B cell (primary cell): ENCODE measurements at regions not wholly inside any gene's neighbourhood (a gene's known extent, or its start where the extent isn't known, plus 50 kb on each side); places are given as distances from the start of the nearest gene placed in this dataset.

ENCODE experiments used
- ATAC-seq: fragments of 200-7000 bp; cut with Tn5 transposase; one replicate; pipeline ENCODE4 v1.10.0; 2021; ENCODE audit warnings: low read depth, mild to moderate bottlenecking, moderate number of reproducible peaks, moderate library complexity
- CTCF ChIA-PET: fragments of 350-600 bp; sonication (Branson Sonifier 250); formaldehyde crosslinking; loops from one replicate; lab custom pipeline; 2021; ENCODE audit warnings: antibody characterized with exemption, inconsistent platforms; lab: Charles Lee
- POLR2A ChIA-PET: fragments of 350-600 bp; sonication (Branson Sonifier 250); formaldehyde crosslinking; loops from one replicate; lab custom pipeline; 2021; ENCODE audit warnings: antibody characterized with exemption; lab: Charles Lee
- DNase-seq: peaks from one replicate; pipeline ENCODE4 v3.0.0; 2013
- H2AFZ ChIP-seq: 2 replicates; pipeline ENCODE4 v1.6.1; 2012; ENCODE audit warnings: mild to moderate bottlenecking, low read depth, low read length; ENCODE audit not compliant: insufficient read depth, poor library complexity, severe bottlenecking
- H3K27ac ChIP-seq, 2 donors: 1 replicate in 1 of 2; 2 replicates in 1 of 2; pipeline ENCODE4 v1.5.1; 2012 to 2013; ENCODE audit warnings: low read length in 2 of 2, mild to moderate bottlenecking in 2 of 2, moderate library complexity in 1 of 2
- H3K27me3 ChIP-seq, 4 experiments: fragments of 200-600 bp in 1 of 4; sonication (generic) in 1 of 4; replicated peaks in 1 of 4; 1 replicate in 2 of 4; 2 replicates in 2 of 4; pipeline versions ENCODE4 v1.6.1 to v1.7.0; 2013 to 2016; ENCODE audit warnings: low read length in 3 of 4, mild to moderate bottlenecking in 2 of 4, mixed read lengths in 1 of 4, moderate library complexity in 1 of 4; ENCODE audit not compliant: insufficient read depth in 4 of 4, control insufficient read depth in 3 of 4; ENCODE audit errors: control extremely low read depth in 1 of 4
- H3K36me3 ChIP-seq, 2 experiments: replicated peaks in 1 of 2; 1 replicate in 1 of 2; 2 replicates in 1 of 2; pipeline versions ENCODE4 v1.6.1 to v1.7.1; 2013; ENCODE audit warnings: low read length in 1 of 2; ENCODE audit not compliant: insufficient read depth in 2 of 2, control insufficient read depth in 1 of 2; ENCODE audit errors: control extremely low read depth in 1 of 2, extremely low read depth in 1 of 2
- H3K4me1 ChIP-seq, 2 donors: fragments of 200-600 bp in 1 of 2; sonication (generic) in 1 of 2; 1 replicate in 1 of 2; 2 replicates in 1 of 2; pipeline versions ENCODE4 v1.5.1 to v1.6.1; 2013 to 2017; ENCODE audit warnings: low read length in 2 of 2; ENCODE audit not compliant: control insufficient read depth in 2 of 2, insufficient read depth in 2 of 2
- H3K4me2 ChIP-seq: replicated peaks from 2 replicates; pipeline ENCODE3; 2012; ENCODE audit warnings: mild to moderate bottlenecking, low read depth, low read length; ENCODE audit not compliant: poor library complexity, severe bottlenecking
- H3K4me3 ChIP-seq, 5 experiments: fragments of 200-600 bp in 1 of 5; sonication (generic) in 1 of 5; 1 replicate in 3 of 5; 2 replicates in 2 of 5; pipeline versions ENCODE4 v1.5.1 to v1.7.0; 2011 to 2016; ENCODE audit warnings: low read length in 4 of 5, mild to moderate bottlenecking in 4 of 5, low read depth in 2 of 5, control low read depth in 1 of 5, moderate library complexity in 1 of 5; ENCODE audit not compliant: insufficient read depth in 1 of 5; ENCODE audit errors: control extremely low read depth in 1 of 5, extremely low read depth in 1 of 5
- H3K79me2 ChIP-seq: fragments of 200-600 bp; sonication (generic); one replicate; pipeline ENCODE4 v1.6.0; 2016; ENCODE audit warnings: low read length; ENCODE audit not compliant: control insufficient read depth, insufficient read depth
- H3K9ac ChIP-seq: fragments of 200-600 bp; sonication (generic); 2 replicates; pipeline ENCODE4 v1.6.1; 2017; ENCODE audit warnings: mild to moderate bottlenecking, low read length, moderate library complexity
- H3K9me3 ChIP-seq, 3 donors: one replicate each; pipeline versions ENCODE4 v1.6.1 to v1.7.1; 2013; ENCODE audit warnings: low read length in 2 of 3; ENCODE audit not compliant: control insufficient read depth in 2 of 3, insufficient read depth in 1 of 3; ENCODE audit errors: control extremely low read depth in 1 of 3
- H4K20me1 ChIP-seq: 2 replicates; pipeline ENCODE4 v1.6.0; 2012; ENCODE audit warnings: mild to moderate bottlenecking, low read length; ENCODE audit not compliant: insufficient read depth, control insufficient read depth, poor library complexity, severe bottlenecking
- H3K27ac Mint-ChIP-seq: one replicate; pipeline ENCODE4 v1.8.0; 2021; ENCODE audit warnings: mixed read lengths
- H3K27me3 Mint-ChIP-seq: one replicate; pipeline ENCODE4 v1.8.0; 2021; ENCODE audit warnings: mixed read lengths
- H3K4me1 Mint-ChIP-seq: one replicate; pipeline ENCODE4 v1.8.0; 2021; ENCODE audit warnings: mixed read lengths
- H3K4me3 Mint-ChIP-seq: one replicate; pipeline ENCODE4 v1.8.0; 2021; ENCODE audit warnings: mixed read lengths
- H3K9me3 Mint-ChIP-seq: one replicate; pipeline ENCODE4 v1.8.0; 2022; ENCODE audit warnings: mixed read lengths; ENCODE audit not compliant: insufficient read depth
- EZH2 ChIP-seq: IDR thresholded peaks from 2 replicates; pipeline ENCODE4 v1.6.1; 2012; ENCODE audit warnings: borderline replicate concordance, low read depth, mild to moderate bottlenecking, moderate library complexity, low read length; ENCODE audit not compliant: insufficient read depth, poor library complexity, severe bottlenecking
- WGBS: methylation state at CpG from one replicate; pipeline ENCODE4 v1.1.5; 2013; ENCODE audit warnings: missing lambda C conversion rate; ENCODE audit not compliant: insufficient coverage; 5-methylcytosine and 5-hydroxymethylcytosine counted together
- intact Hi-C: fragments of 100-400 bp; cut with micrococcal nuclease; formaldehyde crosslinking; loops from one replicate; pipeline ENCODE4 v1.10.0; 2022
- TF ChIP-seq, protein P1 (sequence below): fragments of 200-600 bp; IDR thresholded peaks from one replicate; pipeline ENCODE4 v1.8.0; 2022; ENCODE audit warnings: antibody characterized with exemption, mild to moderate bottlenecking

DNA sequence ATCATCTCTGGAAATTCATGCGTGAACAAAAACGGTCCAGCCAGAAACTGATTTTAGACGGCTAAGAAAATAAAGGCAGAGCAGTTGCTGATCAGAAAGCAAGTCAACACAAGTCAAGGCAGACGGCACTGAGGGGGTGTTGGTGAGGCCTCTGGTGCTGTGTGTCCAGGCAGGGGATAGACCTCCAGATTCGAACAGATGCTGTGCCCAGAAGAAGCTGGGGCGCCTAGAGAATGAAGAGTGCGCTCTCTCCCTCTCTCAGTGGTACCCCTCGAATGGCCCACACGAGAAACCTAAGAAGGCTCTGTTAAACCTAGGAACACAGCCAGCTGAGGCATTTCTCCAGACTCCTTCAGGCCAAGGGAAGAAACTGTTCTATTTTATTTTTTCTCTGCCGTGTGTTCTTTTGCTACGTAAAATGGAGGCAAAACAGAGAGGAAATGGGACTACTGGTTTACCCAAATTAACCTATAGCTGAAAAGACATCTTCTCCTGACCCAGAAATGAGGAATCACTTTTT, 178.3 kb downstream of the PMP22 start:
- H3K4me1 Mint-ChIP-seq = no peaks in the 10 kb centered on the region

DNA sequence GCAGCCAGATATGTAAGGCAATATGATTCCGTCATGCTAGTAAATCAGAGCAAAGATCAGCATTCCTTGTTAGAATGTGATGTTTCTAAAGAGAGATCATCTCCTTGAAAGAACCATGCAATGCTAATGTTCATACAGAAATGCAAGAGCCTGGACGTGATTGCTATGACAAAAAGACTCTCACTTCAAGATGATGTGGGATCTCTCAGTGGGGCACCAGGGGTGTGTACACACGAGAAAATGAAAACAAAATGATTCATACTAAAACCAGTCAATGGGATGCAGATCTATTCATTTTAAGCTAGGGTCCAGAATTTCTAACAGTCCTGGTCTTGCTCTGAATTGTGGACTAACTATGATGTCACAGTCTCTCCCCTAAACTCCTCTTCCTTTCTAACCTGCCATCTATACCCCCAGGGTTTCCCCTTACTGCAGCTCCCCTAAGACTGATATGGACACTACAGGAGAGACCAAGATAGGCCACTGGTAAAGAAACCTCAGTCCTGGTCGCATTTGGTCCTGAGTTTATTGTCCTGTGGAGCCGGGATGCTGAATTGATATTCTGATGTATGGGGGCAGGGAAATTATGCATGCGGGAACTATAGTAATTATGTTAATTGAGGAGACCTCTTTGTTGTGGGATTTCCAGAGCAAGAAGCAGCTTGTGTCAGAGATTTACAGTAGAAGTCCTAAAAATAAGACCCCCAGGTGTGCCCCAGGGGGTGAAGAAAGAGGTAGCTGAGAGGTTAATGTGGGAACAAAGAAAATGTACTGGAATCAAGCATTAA, 179.0 kb downstream of the PMP22 start:
- no peak overlapping the region for H3K4me3 Mint-ChIP-seq
- CTCF ChIA-PET = no interaction called here
- no peak for ATAC-seq

More for the DNA sequence above, 178.3 kb downstream of the PMP22 start:
- Histone ChIP-seq H3K4me3 (no peak overlapping the region), H3K9me3 (no peaks in the 10 kb centered on the region), H4K20me1 (no peaks in the 10 kb centered on the region), H2AFZ (no peak overlapping the region), H3K36me3 (no peaks in the 10 kb centered on the region), H3K4me1 (no peaks in the 10 kb centered on the region), H3K27me3 (no peaks in the 10 kb centered on the region), H3K9ac (no peak overlapping the region), H3K79me2 (no peaks in the 10 kb centered on the region), H3K4me2 (no peak overlapping the region), H3K27ac (no peak overlapping the region)
- POLR2A ChIA-PET = no interaction called here
- 91% methylated on average over 5 of the region's 11 CpGs for WGBS
- no peak overlapping the region for H3K27ac Mint-ChIP-seq
- no peak for TF ChIP-seq EZH2
- TF ChIP-seq, protein P1, sequence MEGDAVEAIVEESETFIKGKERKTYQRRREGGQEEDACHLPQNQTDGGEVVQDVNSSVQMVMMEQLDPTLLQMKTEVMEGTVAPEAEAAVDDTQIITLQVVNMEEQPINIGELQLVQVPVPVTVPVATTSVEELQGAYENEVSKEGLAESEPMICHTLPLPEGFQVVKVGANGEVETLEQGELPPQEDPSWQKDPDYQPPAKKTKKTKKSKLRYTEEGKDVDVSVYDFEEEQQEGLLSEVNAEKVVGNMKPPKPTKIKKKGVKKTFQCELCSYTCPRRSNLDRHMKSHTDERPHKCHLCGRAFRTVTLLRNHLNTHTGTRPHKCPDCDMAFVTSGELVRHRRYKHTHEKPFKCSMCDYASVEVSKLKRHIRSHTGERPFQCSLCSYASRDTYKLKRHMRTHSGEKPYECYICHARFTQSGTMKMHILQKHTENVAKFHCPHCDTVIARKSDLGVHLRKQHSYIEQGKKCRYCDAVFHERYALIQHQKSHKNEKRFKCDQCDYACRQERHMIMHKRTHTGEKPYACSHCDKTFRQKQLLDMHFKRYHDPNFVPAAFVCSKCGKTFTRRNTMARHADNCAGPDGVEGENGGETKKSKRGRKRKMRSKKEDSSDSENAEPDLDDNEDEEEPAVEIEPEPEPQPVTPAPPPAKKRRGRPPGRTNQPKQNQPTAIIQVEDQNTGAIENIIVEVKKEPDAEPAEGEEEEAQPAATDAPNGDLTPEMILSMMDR = no peak
- CTCF ChIA-PET = no interaction called here
- peaks cover 13% of the 10 kb centered on the region for H3K27me3 Mint-ChIP-seq
- DNase-seq (no peak), ATAC-seq (no peak)
- intact Hi-C loops = no loop called here
- no peaks in the 10 kb centered on the region for H3K9me3 Mint-ChIP-seq
- no peak overlapping the region for H3K4me3 Mint-ChIP-seq

More for the DNA sequence above, 179.0 kb downstream of the PMP22 start:
- Histone ChIP-seq H3K36me3 (no peaks in the 10 kb centered on the region), H3K79me2 (no peaks in the 10 kb centered on the region), H3K4me1 (no peaks in the 10 kb centered on the region), H4K20me1 (no peaks in the 10 kb centered on the region), H3K9ac (no peak overlapping the region), H3K27ac (no peak overlapping the region), H3K4me2 (no peak overlapping the region), H3K27me3 (no peaks in the 10 kb centered on the region), H3K4me3 (no peak overlapping the region), H3K9me3 (no peaks in the 10 kb centered on the region), H2AFZ (no peak overlapping the region)
- H3K9me3 Mint-ChIP-seq = no peaks in the 10 kb centered on the region
- DNase-seq = no peak
- H3K27me3 Mint-ChIP-seq = peaks cover 18% of the 10 kb centered on the region
- no peak for TF ChIP-seq EZH2
- TF ChIP-seq, protein P1 = no peak
- H3K4me1 Mint-ChIP-seq = no peaks in the 10 kb centered on the region
- intact Hi-C loops = no loop called here
- H3K27ac Mint-ChIP-seq = no peak overlapping the region
- 39% methylated on average over 4 of the region's 6 CpGs for WGBS
- POLR2A ChIA-PET = no interaction called here
